ENCODE measurements at regions not wholly inside any gene's neighbourhood (a gene's known extent, or its start where the extent isn't known, plus 50 kb on each side); places are given as distances from the start of the nearest gene placed in this dataset.
"Not testable (repeated sequence)": the region's sequence is repeated elsewhere in the genome, so short reads cannot be mapped to it uniquely, and the experiment has no call there.

- DNase-seq (ENCODE audit: low read depth): no peak
Observed at GRCh38 chr17:51435171-51435552, 174.8 kb downstream of the UTP18 start.

- no peak for DNase-seq (ENCODE audit: low read depth)
Observed at GRCh38 chr17:51435641-51436091, 175.3 kb downstream of the UTP18 start.

- no peak for DNase-seq (ENCODE audit: low read depth)
Observed at GRCh38 chr17:51439395-51440229, 179.3 kb downstream of the UTP18 start.

- no peak for DNase-seq (ENCODE audit: low read depth)
Observed at GRCh38 chr17:51441431-51441830, 181.1 kb downstream of the UTP18 start.

GRCh38 chr17:51442088-51442865 lies 181.9 kb downstream of the UTP18 start:
- no peak for DNase-seq (ENCODE audit: low read depth)

GRCh38 chr17:51443646-51444045 lies 183.3 kb downstream of the UTP18 start:
- no peak for DNase-seq (ENCODE audit: low read depth)

- DNase-seq (ENCODE audit: low read depth): no peak
Observed at GRCh38 chr17:51445946-51446345, 185.6 kb downstream of the UTP18 start.

GRCh38 chr17:51454456-51454978 lies 194.2 kb downstream of the UTP18 start:
- DNase-seq (ENCODE audit: low read depth): no peak

- no peak for DNase-seq (ENCODE audit: low read depth)
Observed at GRCh38 chr17:51455211-51455610, 194.9 kb downstream of the UTP18 start.

GRCh38 chr17:51455931-51456330 lies 195.6 kb downstream of the UTP18 start:
- DNase-seq (ENCODE audit: low read depth): no peak

- no peak for DNase-seq (ENCODE audit: low read depth)
Observed at GRCh38 chr17:51456942-51457341, 196.6 kb downstream of the UTP18 start.

GRCh38 chr17:51461578-51462004 lies 201.2 kb downstream of the UTP18 start:
- DNase-seq (ENCODE audit: low read depth): peak; percentile 30

GRCh38 chr17:51463353-51463752 lies 203.0 kb downstream of the UTP18 start:
- DNase-seq (ENCODE audit: low read depth): no peak

GRCh38 chr17:51467336-51467735 lies 207.0 kb downstream of the UTP18 start:
- DNase-seq (ENCODE audit: low read depth): no peak

GRCh38 chr17:51472670-51473205 lies 212.4 kb downstream of the UTP18 start:
- no peak for DNase-seq (ENCODE audit: low read depth)

- DNase-seq (ENCODE audit: low read depth): no peak
Observed at GRCh38 chr17:51474764-51475163, 214.4 kb downstream of the UTP18 start.

GRCh38 chr17:51475730-51476129 lies 215.4 kb downstream of the UTP18 start:
- no peak for DNase-seq (ENCODE audit: low read depth)

- no peak for DNase-seq (ENCODE audit: low read depth)
Observed at GRCh38 chr17:51479303-51479702, 219.0 kb downstream of the UTP18 start.

GRCh38 chr17:51481370-51481769 lies 221.0 kb downstream of the UTP18 start:
- DNase-seq (ENCODE audit: low read depth): no peak

GRCh38 chr17:51482248-51482647 lies 221.9 kb downstream of the UTP18 start:
- DNase-seq (ENCODE audit: low read depth): not testable (repeated sequence)

- no peak for DNase-seq (ENCODE audit: low read depth)
Observed at GRCh38 chr17:51486091-51486490, 225.7 kb downstream of the UTP18 start.

GRCh38 chr17:51486885-51487520 lies 226.7 kb downstream of the UTP18 start:
- DNase-seq (ENCODE audit: low read depth): no peak

Measured in T follicular helper cell (primary cell).